Endodermal cell (in vitro differentiated cells): ENCODE measurements at regions not wholly inside any gene's neighbourhood (a gene's known extent, or its start where the extent isn't known, plus 50 kb on each side); places are given as distances from the start of the nearest gene placed in this dataset.

Experiments used
- DNase-seq: peaks from one replicate; pipeline ENCODE4 v3.0.0-alpha.2; 2017
- H3K27ac ChIP-seq: 2 replicates; pipeline ENCODE4 v1.5.1; 2013; ENCODE audit warnings: mild to moderate bottlenecking, low read depth, low read length, moderate library complexity
- H3K27me3 ChIP-seq: 2 replicates; pipeline ENCODE4 v1.6.1; 2013; ENCODE audit warnings: mild to moderate bottlenecking, low read length, moderate library complexity; ENCODE audit not compliant: insufficient read depth, control insufficient read depth, poor library complexity, severe bottlenecking
- H3K36me3 ChIP-seq: 2 replicates; pipeline ENCODE4 v1.7.0; 2013; ENCODE audit warnings: mild to moderate bottlenecking, low read length, moderate library complexity; ENCODE audit not compliant: control insufficient read depth, insufficient read depth
- H3K4me1 ChIP-seq: one replicate; pipeline ENCODE4 v1.7.0; 2013; ENCODE audit warnings: low read length; ENCODE audit not compliant: control insufficient read depth, insufficient read depth
- H3K4me3 ChIP-seq: 2 replicates; pipeline ENCODE4 v1.5.1; 2013; ENCODE audit warnings: mild to moderate bottlenecking, low read length, moderate library complexity
- H3K9ac ChIP-seq: 2 replicates; pipeline ENCODE4 v1.6.1; 2013; ENCODE audit warnings: mild to moderate bottlenecking, low read length, moderate library complexity; ENCODE audit not compliant: poor library complexity, severe bottlenecking; ENCODE audit errors: extremely low read depth
- H3K9me3 ChIP-seq: 2 replicates; pipeline ENCODE4 v1.6.1; 2013; ENCODE audit warnings: mild to moderate bottlenecking, low read length, moderate library complexity; ENCODE audit not compliant: control insufficient read depth
- H3K27ac Mint-ChIP-seq: 2 replicates; pipeline ENCODE4 v1.8.0; 2020; ENCODE audit warnings: mixed read lengths
- H3K27me3 Mint-ChIP-seq: 2 replicates; pipeline ENCODE4 v1.8.0; 2021; ENCODE audit warnings: mild to moderate bottlenecking, mixed read lengths; ENCODE audit not compliant: insufficient read depth
- H3K36me3 Mint-ChIP-seq: 2 replicates; pipeline ENCODE4 v1.8.0; 2020; ENCODE audit warnings: low read depth, mixed read lengths
- H3K4me1 Mint-ChIP-seq: 2 replicates; pipeline ENCODE4 v1.8.0; 2020; ENCODE audit warnings: mixed read lengths
- H3K4me3 Mint-ChIP-seq: 2 replicates; pipeline ENCODE4 v1.8.0; 2020; ENCODE audit warnings: mild to moderate bottlenecking, moderate library complexity, mixed read lengths
- H3K9me3 Mint-ChIP-seq: 2 replicates; pipeline ENCODE4 v1.8.0; 2020; ENCODE audit warnings: mild to moderate bottlenecking, mixed read lengths
- WGBS, 2 experiments: methylation state at CpG; one replicate each; pipeline versions ENCODE4 v1.1.5 to v1.1.7; 2013; ENCODE audit warnings: missing lambda C conversion rate in 2 of 2, mixed read lengths in 1 of 2; ENCODE audit not compliant: insufficient coverage in 1 of 2, insufficient read length in 1 of 2; 5-methylcytosine and 5-hydroxymethylcytosine counted together
- TF ChIP-seq, protein P1 (sequence below): fragments of 200-600 bp; sonication (generic); conservative IDR thresholded peaks from 2 replicates; pipeline ENCODE4 v1.5.0; 2021; ENCODE audit warnings: antibody characterized with exemption, mild to moderate bottlenecking

DNA sequence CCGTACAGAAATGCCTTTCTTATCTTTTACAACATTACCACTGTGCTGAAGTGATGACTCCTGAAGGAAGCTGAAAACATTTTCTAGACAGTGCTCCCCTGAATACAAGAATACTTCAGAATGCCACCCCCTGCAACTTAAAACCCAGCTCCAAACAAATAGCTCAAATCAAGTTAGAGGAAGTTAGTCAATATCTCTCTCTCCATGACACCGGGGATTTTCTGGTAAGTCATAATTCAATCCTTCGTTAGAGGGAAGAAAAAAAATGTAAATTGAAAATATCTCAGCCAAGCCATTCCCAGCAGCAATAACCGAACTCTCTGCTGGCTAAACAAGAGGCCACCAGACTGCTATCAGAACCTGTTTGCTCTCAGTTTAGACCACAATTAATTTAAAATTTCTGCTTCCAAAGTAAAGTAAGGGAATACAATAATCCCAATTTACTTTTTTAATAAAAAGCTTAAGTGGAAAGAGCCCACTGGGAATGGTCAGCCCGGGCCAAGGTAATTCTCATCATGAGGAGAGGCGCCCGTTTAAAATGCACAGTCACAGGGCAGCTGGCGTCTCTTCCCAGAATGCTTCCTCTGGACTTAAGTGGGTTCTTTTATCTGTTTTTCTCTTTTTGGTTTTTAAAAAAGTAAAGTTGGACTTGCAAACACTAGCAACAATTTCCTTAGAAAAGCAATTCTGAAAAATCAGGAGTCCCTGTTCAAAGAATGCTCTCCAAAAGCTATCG, 710.1 kb upstream of the STXBP6 start:
- Mint-ChIP-seq H3K4me3 (no peak overlapping the region), H3K27ac (no peak overlapping the region), H3K36me3 (no peaks in the 10 kb centered on the region), H3K4me1 (no peaks in the 10 kb centered on the region), H3K9me3 (peaks cover 3% of the 10 kb centered on the region), H3K27me3 (no peaks in the 10 kb centered on the region)
- Histone ChIP-seq H3K4me3 (no peak overlapping the region), H3K4me1 (no peaks in the 10 kb centered on the region), H3K9me3 (no peaks in the 10 kb centered on the region), H3K27ac (no peak overlapping the region), H3K9ac (no peak overlapping the region), H3K36me3 (no peaks in the 10 kb centered on the region), H3K27me3 (no peaks in the 10 kb centered on the region)
- 79 to 85% methylated on average over 5 to 9 of the region's 9 CpGs for WGBS, 2 experiments
- TF ChIP-seq, protein P1, sequence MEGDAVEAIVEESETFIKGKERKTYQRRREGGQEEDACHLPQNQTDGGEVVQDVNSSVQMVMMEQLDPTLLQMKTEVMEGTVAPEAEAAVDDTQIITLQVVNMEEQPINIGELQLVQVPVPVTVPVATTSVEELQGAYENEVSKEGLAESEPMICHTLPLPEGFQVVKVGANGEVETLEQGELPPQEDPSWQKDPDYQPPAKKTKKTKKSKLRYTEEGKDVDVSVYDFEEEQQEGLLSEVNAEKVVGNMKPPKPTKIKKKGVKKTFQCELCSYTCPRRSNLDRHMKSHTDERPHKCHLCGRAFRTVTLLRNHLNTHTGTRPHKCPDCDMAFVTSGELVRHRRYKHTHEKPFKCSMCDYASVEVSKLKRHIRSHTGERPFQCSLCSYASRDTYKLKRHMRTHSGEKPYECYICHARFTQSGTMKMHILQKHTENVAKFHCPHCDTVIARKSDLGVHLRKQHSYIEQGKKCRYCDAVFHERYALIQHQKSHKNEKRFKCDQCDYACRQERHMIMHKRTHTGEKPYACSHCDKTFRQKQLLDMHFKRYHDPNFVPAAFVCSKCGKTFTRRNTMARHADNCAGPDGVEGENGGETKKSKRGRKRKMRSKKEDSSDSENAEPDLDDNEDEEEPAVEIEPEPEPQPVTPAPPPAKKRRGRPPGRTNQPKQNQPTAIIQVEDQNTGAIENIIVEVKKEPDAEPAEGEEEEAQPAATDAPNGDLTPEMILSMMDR: no peak
- DNase-seq: no peak

DNA sequence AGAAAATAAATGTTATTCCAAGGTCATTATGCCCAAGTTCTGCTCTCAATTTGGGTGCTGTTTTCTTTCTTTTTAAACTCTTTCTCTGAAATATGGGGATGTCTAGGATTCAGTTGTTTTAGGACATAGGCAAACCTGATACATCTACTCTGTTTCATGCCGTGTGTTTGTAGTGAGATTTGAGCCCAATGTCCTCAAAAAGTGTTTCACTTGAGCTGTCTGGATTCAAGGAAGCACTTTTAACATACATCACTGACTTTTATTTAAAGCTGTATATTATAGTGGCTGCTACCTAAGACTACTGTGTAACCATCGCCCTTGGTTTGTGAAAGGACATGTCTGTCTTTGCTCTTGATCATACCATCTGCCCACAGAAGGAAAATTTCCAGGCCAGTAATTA, 709.3 kb upstream of the STXBP6 start:
- Histone ChIP-seq H3K27ac (no peak overlapping the region), H3K27me3 (no peaks in the 10 kb centered on the region), H3K36me3 (no peaks in the 10 kb centered on the region), H3K4me3 (no peak overlapping the region), H3K9me3 (no peaks in the 10 kb centered on the region), H3K4me1 (no peaks in the 10 kb centered on the region), H3K9ac (no peak overlapping the region)
- H3K9me3 Mint-ChIP-seq: peaks cover 1% of the 10 kb centered on the region
- no peaks in the 10 kb centered on the region for H3K4me1 Mint-ChIP-seq
- H3K4me3 Mint-ChIP-seq: no peak overlapping the region
- no peaks in the 10 kb centered on the region for H3K27me3 Mint-ChIP-seq
- no peak for DNase-seq
- TF ChIP-seq, protein P1: no peak
- no peaks in the 10 kb centered on the region for H3K36me3 Mint-ChIP-seq
- 94 to 100% methylated on average over 2 of the region's 2 CpGs for WGBS, 2 experiments
- H3K27ac Mint-ChIP-seq: no peak overlapping the region

DNA sequence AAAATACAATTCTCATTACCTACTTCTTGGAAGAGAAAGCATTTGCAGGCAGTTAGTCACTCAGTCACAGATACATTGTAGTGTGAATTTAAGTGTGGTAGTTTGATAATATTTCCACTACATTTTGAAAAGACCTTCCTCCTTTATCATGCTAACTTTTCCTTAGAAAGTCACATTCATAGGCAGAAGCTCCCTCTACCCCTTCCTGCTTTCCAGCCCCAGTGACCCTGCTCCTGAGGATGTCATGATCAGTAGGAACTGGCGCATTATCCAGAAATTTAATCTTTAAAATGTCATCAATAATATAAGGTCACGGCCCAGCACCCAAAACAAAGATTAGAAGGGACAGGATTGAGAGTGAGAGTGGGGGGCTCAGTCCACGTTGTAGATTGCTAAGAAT, 707.4 kb upstream of the STXBP6 start:
- no peak overlapping the region for H3K27ac ChIP-seq
- H3K9me3 ChIP-seq: no peaks in the 10 kb centered on the region
- H3K9ac ChIP-seq: no peak overlapping the region
- no peak for DNase-seq
- TF ChIP-seq, protein P1: no peak
- 76 to 86% methylated on average over 2 to 3 of the region's 3 CpGs for WGBS, 2 experiments
- no peaks in the 10 kb centered on the region for H3K27me3 Mint-ChIP-seq
- no peaks in the 10 kb centered on the region for H3K9me3 Mint-ChIP-seq
- no peaks in the 10 kb centered on the region for H3K27me3 ChIP-seq
- no peaks in the 10 kb centered on the region for H3K36me3 ChIP-seq
- H3K27ac Mint-ChIP-seq: no peak overlapping the region
- no peaks in the 10 kb centered on the region for H3K4me1 Mint-ChIP-seq
- H3K4me3 Mint-ChIP-seq: no peak overlapping the region
- H3K4me3 ChIP-seq: no peak overlapping the region
- H3K36me3 Mint-ChIP-seq: no peaks in the 10 kb centered on the region
- no peaks in the 10 kb centered on the region for H3K4me1 ChIP-seq
